Neuronal stem cell (in vitro differentiated cells): ENCODE measurements at regions not wholly inside any gene's neighbourhood (a gene's known extent, or its start where the extent isn't known, plus 50 kb on each side); places are given as distances from the start of the nearest gene placed in this dataset.

ENCODE experiments used
- DNase-seq: peaks from one replicate; pipeline ENCODE4 v3.0.0-alpha.2; 2013; ENCODE audit warnings: low spot score
- H2AFZ ChIP-seq: one replicate; pipeline ENCODE4 v1.6.1; 2013; ENCODE audit warnings: mild to moderate bottlenecking, low read length, inconsistent platforms
- H2AK5ac ChIP-seq: 2 replicates; pipeline ENCODE4 v1.6.1; 2013; ENCODE audit warnings: low read depth, mild to moderate bottlenecking, inconsistent platforms, low read length, moderate library complexity, mixed read lengths
- H2BK120ac ChIP-seq: 2 replicates; pipeline ENCODE4 v1.6.1; 2013; ENCODE audit warnings: low read depth, mild to moderate bottlenecking, inconsistent platforms, low read length, moderate library complexity, mixed read lengths
- H2BK12ac ChIP-seq: one replicate; pipeline ENCODE4 v1.6.1; 2013; ENCODE audit warnings: low read length, inconsistent platforms
- H2BK15ac ChIP-seq: 2 replicates; pipeline ENCODE4 v1.6.1; 2013; ENCODE audit warnings: mild to moderate bottlenecking, low read length, inconsistent platforms, mixed read lengths
- H2BK5ac ChIP-seq: one replicate; pipeline ENCODE4 v1.6.1; 2013; ENCODE audit warnings: inconsistent platforms, mild to moderate bottlenecking, low read length, moderate library complexity
- H3K14ac ChIP-seq: one replicate; pipeline ENCODE4 v1.6.1; 2013; ENCODE audit warnings: low read length, inconsistent platforms
- H3K18ac ChIP-seq: 2 replicates; pipeline ENCODE4 v1.6.1; 2013; ENCODE audit warnings: low read length, inconsistent platforms
- H3K23ac ChIP-seq: 2 replicates; pipeline ENCODE4 v1.6.1; 2013; ENCODE audit warnings: low read depth, mild to moderate bottlenecking, mixed read lengths, low read length, inconsistent platforms; ENCODE audit not compliant: poor library complexity
- H3K27ac ChIP-seq: replicated peaks from 3 replicates; pipeline ENCODE4 v1.5.1; 2013; ENCODE audit warnings: low read length, inconsistent platforms
- H3K27me3 ChIP-seq, 3 experiments: 2 replicates each; pipeline ENCODE4 v1.6.1; 2013; ENCODE audit warnings: low read length in 3 of 3, mild to moderate bottlenecking in 2 of 3, inconsistent platforms in 1 of 3, low read depth in 1 of 3, mixed read lengths in 1 of 3, moderate library complexity in 1 of 3; ENCODE audit not compliant: control insufficient read depth in 3 of 3, insufficient read depth in 3 of 3
- H3K36me3 ChIP-seq, 2 donors: replicated peaks in 1 of 2; 2 replicates each; pipeline ENCODE4 v1.6.1; 2013; ENCODE audit warnings: low read length in 2 of 2; ENCODE audit not compliant: control insufficient read depth in 2 of 2, insufficient read depth in 2 of 2
- H3K4ac ChIP-seq: 2 replicates; pipeline ENCODE4 v1.6.1; 2013; ENCODE audit warnings: inconsistent platforms, mild to moderate bottlenecking, low read length, moderate library complexity
- H3K4me1 ChIP-seq, 2 donors: 1 replicate in 1 of 2; 2 replicates in 1 of 2; pipeline ENCODE4 v1.6.1; 2013; ENCODE audit warnings: low read length in 2 of 2, low read depth in 1 of 2; ENCODE audit not compliant: control insufficient read depth in 2 of 2, insufficient read depth in 1 of 2
- H3K4me2 ChIP-seq: one replicate; pipeline ENCODE4 v1.6.1; 2013; ENCODE audit warnings: mild to moderate bottlenecking, low read length, inconsistent platforms; ENCODE audit not compliant: insufficient read depth, poor library complexity, severe bottlenecking
- H3K4me3 ChIP-seq, 2 donors: 2 replicates each; pipeline ENCODE4 v1.5.1; 2013; ENCODE audit warnings: low read length in 2 of 2, mild to moderate bottlenecking in 2 of 2, inconsistent platforms in 1 of 2, moderate library complexity in 1 of 2
- H3K79me1 ChIP-seq: one replicate; pipeline ENCODE4 v1.6.1; 2013; ENCODE audit warnings: low read depth, mild to moderate bottlenecking, inconsistent platforms, low read length, moderate library complexity
- H3K9ac ChIP-seq: one replicate; pipeline ENCODE4 v1.6.1; 2013; ENCODE audit warnings: mild to moderate bottlenecking, low read depth, low read length, inconsistent platforms; ENCODE audit not compliant: poor library complexity
- H3K9me3 ChIP-seq, 2 donors: replicated peaks in 1 of 2; 2 replicates each; pipeline versions ENCODE3 to v1.6.1; 2013; ENCODE audit warnings: low read length in 2 of 2, mild to moderate bottlenecking in 2 of 2, inconsistent platforms in 1 of 2, low read depth in 1 of 2, mixed read lengths in 1 of 2, moderate library complexity in 1 of 2; ENCODE audit not compliant: control insufficient read depth in 2 of 2, insufficient read depth in 1 of 2
- H4K8ac ChIP-seq: one replicate; pipeline ENCODE4 v1.6.1; 2013; ENCODE audit warnings: low read depth, mild to moderate bottlenecking, inconsistent platforms, low read length, moderate library complexity
- H4K91ac ChIP-seq: one replicate; pipeline ENCODE4 v1.6.1; 2013; ENCODE audit warnings: low read length, low read depth, mild to moderate bottlenecking, inconsistent platforms; ENCODE audit not compliant: poor library complexity
- WGBS, 2 donors: extraction: QIAGEN DNeasy Blood & Tissue Kit; methylation state at CpG; one replicate each; pipeline ENCODE4 v1.1.7; 2013; ENCODE audit warnings: missing lambda C conversion rate in 2 of 2, mixed read lengths in 1 of 2; ENCODE audit not compliant: insufficient read length in 2 of 2, insufficient replicate concordance in 1 of 2; ENCODE audit errors: extremely low coverage in 2 of 2; 5-methylcytosine and 5-hydroxymethylcytosine counted together

- Histone ChIP-seq H4K8ac (no peak overlapping the region), H3K4me1 (no peaks in the 10 kb centered on the region), H2BK5ac (no peak overlapping the region), H3K4me3 (no peak overlapping the region), H3K18ac (no peak overlapping the region), H3K9ac (no peak overlapping the region), H3K36me3 (no peaks in the 10 kb centered on the region), H2AK5ac (no peak overlapping the region), H2AFZ (no peak overlapping the region), H3K14ac (no peak overlapping the region), H4K91ac (no peak overlapping the region), H3K4ac (no peak overlapping the region), H2BK15ac (no peak overlapping the region), H2BK120ac (no peak overlapping the region), H3K9me3 (no peaks in the 10 kb centered on the region), H3K4me2 (no peak overlapping the region), H3K27me3 (no peaks in the 10 kb centered on the region), H2BK12ac (no peak overlapping the region), H3K79me1 (no peaks in the 10 kb centered on the region), H3K23ac (no peak overlapping the region), H3K27ac (no peak overlapping the region)
- DNase-seq = no peak
These were observed 343.6 kb upstream of the SASH1 start for GRCh38 chr6:147999001-147999540.

- no peaks in the 10 kb centered on the region for H3K79me1 ChIP-seq
- H3K4me3 ChIP-seq = no peak overlapping the region
- no peak overlapping the region for H3K9ac ChIP-seq
- H3K23ac ChIP-seq = no peak overlapping the region
- H2AFZ ChIP-seq = no peak overlapping the region
- no peaks in the 10 kb centered on the region for H3K9me3 ChIP-seq
- H4K8ac ChIP-seq = no peak overlapping the region
- H3K27ac ChIP-seq = no peak overlapping the region
- DNase-seq = no peak
- no peak overlapping the region for H2BK15ac ChIP-seq
- H3K27me3 ChIP-seq = no peaks in the 10 kb centered on the region
- no peaks in the 10 kb centered on the region for H3K4me1 ChIP-seq
- H2AK5ac ChIP-seq = no peak overlapping the region
- H3K4ac ChIP-seq = no peak overlapping the region
- no peak overlapping the region for H3K18ac ChIP-seq
- H3K14ac ChIP-seq = no peak overlapping the region
- H3K36me3 ChIP-seq = no peaks in the 10 kb centered on the region
- WGBS, 2 donors = no CpG with 5 or more reads among the region's 7 CpGs
- no peak overlapping the region for H3K4me2 ChIP-seq
- no peak overlapping the region for H4K91ac ChIP-seq
- no peak overlapping the region for H2BK120ac ChIP-seq
- H2BK5ac ChIP-seq = no peak overlapping the region
- H2BK12ac ChIP-seq = no peak overlapping the region
These were observed 340.6 kb upstream of the SASH1 start for GRCh38 chr6:148001844-148002642.

- H3K9ac ChIP-seq = no peak overlapping the region
- no peak overlapping the region for H2BK12ac ChIP-seq
- no peak overlapping the region for H2BK15ac ChIP-seq
- WGBS, 2 donors = no CpG with 5 or more reads among the region's 3 CpGs
- H3K18ac ChIP-seq = no peak overlapping the region
- no peaks in the 10 kb centered on the region for H3K27me3 ChIP-seq
- DNase-seq = no peak
- no peak overlapping the region for H3K27ac ChIP-seq
- H3K4me2 ChIP-seq = no peak overlapping the region
- H2AFZ ChIP-seq = no peak overlapping the region
- no peak overlapping the region for H3K4ac ChIP-seq
- H2BK5ac ChIP-seq = no peak overlapping the region
- H3K4me1 ChIP-seq = no peaks in the 10 kb centered on the region
- no peak overlapping the region for H4K8ac ChIP-seq
- no peak overlapping the region for H3K23ac ChIP-seq
- H3K36me3 ChIP-seq = no peaks in the 10 kb centered on the region
- H3K79me1 ChIP-seq = no peaks in the 10 kb centered on the region
- H3K4me3 ChIP-seq = no peak overlapping the region
- no peak overlapping the region for H2AK5ac ChIP-seq
- no peak overlapping the region for H3K14ac ChIP-seq
- no peak overlapping the region for H4K91ac ChIP-seq
- H3K9me3 ChIP-seq = no peaks in the 10 kb centered on the region
- no peak overlapping the region for H2BK120ac ChIP-seq
These were observed 338.0 kb upstream of the SASH1 start for GRCh38 chr6:148004651-148005050.

GRCh38 chr6:148005806-148006205 is 336.8 kb upstream of the SASH1 start:
- Histone ChIP-seq H4K91ac (no peak overlapping the region), H3K14ac (no peak overlapping the region), H3K4ac (no peak overlapping the region), H2BK15ac (no peak overlapping the region), H3K9me3 (no peaks in the 10 kb centered on the region), H3K4me1 (no peaks in the 10 kb centered on the region), H3K4me2 (no peak overlapping the region), H3K18ac (no peak overlapping the region), H2AFZ (no peak overlapping the region), H3K36me3 (no peaks in the 10 kb centered on the region), H4K8ac (no peak overlapping the region), H3K27me3 (no peaks in the 10 kb centered on the region), H3K4me3 (no peak overlapping the region), H2BK5ac (no peak overlapping the region), H2BK120ac (no peak overlapping the region), H2BK12ac (no peak overlapping the region), H3K79me1 (no peaks in the 10 kb centered on the region), H3K27ac (no peak overlapping the region), H3K9ac (no peak overlapping the region), H3K23ac (no peak overlapping the region), H2AK5ac (no peak overlapping the region)
- no CpG with 5 or more reads among the region's 6 CpGs for WGBS, 2 donors
- DNase-seq = no peak
